NCI-H146 (cell line): ENCODE measurements at regions not wholly inside any gene's neighbourhood (a gene's known extent, or its start where the extent isn't known, plus 50 kb on each side); places are given as distances from the start of the nearest gene placed in this dataset.

Experiments used
- DNase-seq: peaks from one replicate; lab custom pipeline; 2025; lab: John Stamatoyannopoulos, UW

DNA sequence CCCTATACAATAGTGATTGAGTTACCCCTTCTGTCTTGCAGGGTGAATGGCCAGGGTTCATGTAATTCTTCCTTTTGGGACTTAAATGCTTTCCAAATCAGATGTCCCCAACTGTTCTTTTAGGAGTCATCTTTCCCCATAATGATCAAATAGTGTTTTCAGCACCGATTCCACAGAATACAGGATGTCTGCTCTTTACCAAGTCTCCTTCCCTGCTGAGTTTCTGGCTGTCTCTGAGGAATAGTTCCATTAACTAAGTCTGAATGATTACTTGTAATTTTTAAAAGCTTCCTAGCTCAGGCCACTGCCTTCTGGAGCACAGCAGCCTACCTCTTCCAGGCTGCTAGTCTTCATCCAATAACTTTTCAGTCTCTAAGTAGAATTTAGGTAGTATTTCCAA is 630.7 kb upstream of the ZNF608 start:
- no peak for DNase-seq

DNA sequence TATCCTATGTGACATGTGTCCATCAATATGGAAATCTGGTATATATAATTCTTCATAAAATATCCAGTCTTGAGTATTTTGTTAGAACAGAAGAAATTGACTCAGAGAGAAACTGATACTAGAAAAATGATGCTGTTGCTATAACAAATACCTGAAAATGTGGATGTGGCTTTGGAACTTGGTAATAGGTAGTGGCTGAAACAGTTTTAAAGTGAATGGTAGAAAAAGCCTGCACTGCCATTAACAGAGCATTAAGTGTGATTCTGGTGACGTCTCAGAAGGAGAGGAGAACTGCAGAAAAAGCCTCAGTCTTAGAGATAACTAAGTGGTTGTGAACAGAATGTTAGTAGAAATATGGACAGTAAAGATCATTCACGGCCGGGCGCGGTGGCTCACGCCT is 634.9 kb upstream of the ZNF608 start:
- no peak for DNase-seq

DNA sequence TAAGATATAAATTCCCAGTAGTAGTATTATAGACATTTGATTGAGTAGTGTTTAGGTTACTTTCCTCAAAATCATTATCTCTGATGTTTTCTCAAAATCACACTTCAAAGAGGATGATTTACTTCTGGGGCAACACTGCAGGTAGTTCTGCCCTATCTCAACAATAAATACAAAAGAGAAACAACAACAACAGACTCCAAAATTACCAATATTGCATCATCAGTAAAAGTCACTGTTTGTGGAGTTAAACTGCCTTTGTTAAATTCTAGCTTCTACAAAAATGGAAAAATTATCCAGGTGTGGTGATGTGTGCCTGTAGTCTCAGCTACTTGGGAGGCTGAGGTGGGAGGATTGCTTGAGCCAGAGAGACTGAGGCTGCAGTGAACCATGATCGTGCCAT is 637.6 kb upstream of the ZNF608 start:
- DNase-seq = no peak

DNA sequence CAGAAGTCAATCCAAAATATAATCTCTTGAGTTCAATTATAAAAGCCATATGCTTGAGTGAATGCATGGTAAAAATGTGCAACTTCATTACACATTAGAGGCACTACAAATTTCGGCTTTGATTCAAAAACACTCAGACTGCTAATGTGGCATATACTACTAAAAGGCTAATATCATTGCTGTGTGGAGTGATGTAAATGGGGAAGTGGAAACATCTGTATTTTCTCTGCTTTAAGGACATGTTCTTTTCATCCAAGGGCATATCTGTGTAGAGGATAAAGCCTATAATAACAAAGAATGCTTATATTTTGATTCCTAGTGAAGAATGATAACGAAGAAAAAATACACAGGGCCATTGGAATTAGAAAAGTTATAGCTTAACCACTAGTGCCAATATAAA is 643.9 kb upstream of the ZNF608 start:
- no peak for DNase-seq

DNA sequence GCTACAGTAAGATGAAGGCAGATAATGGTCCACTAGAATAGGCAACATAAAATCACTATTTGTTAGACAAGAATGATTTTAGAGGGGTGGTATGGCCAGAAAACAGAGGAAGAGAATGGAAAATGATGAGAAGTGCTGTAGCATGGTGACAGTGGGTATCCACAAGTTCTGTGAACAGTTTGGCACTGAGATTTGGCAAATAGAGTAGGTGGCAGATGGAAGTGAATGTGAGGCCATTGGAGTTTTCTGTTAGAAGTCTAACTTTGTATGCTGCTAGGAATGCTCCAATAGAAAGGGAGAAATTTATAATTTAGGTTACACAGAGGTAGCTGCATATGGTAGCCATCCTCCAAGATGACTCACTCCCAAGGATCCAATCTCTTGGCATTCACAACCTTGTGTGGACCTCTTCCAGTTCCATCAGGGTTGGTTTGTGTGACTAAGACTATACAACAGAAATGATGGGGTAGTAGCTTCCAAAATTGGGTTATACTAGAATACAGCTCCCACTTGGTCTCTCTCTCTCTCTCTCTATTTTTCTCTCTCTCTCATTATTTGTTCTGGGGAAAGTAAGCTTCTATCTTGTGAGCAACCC is 646.9 kb upstream of the ZNF608 start:
- DNase-seq = no peak

DNA sequence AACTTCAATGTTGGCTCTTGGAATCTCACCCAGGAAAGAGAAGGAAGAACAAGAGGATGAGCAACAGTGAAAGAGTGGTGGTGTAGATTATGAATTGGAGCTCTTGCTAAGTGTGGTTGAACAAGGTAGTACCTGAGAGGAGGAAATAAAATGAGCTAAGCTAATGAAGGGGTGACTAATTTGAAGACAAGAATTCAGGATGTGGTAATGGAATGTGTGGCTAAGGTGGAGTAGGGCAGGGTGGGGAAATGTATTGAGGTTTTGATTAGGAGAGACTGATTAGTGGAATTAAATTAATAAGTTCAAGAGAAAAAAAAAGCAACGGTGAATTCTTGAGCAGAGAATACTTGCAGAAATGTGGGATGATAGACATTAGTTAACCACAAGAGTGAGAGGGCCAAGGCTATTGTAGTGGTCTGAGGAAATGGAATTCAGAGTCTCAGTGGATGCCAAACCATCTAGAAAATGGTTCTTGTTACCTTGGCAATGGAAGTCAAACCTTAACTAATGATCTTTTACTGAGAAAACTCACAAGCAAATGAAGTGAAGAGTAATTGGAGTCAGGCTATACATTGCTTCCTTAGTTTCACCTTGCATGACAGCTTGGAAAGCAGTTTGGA is 648.3 kb upstream of the ZNF608 start:
- DNase-seq = no peak

DNA sequence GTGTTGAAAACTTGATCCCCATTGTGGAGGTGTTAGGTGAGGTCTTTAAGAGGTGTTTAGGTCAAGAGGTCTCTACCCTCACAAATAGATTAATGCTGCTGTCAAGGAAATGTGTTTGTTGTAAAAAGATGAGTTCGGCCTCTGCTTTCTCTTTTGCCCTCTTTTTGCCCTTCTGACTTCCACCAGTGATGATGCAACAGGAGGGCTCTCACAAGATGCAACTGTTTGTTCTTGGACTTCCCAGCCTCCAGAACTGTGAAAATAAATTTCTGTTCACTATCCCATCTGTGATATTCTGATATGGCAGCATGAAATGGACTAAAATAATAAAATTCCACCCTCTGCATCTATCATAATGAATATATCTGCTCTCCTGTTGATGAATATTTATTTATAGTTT is 650.0 kb upstream of the ZNF608 start:
- no peak for DNase-seq

DNA sequence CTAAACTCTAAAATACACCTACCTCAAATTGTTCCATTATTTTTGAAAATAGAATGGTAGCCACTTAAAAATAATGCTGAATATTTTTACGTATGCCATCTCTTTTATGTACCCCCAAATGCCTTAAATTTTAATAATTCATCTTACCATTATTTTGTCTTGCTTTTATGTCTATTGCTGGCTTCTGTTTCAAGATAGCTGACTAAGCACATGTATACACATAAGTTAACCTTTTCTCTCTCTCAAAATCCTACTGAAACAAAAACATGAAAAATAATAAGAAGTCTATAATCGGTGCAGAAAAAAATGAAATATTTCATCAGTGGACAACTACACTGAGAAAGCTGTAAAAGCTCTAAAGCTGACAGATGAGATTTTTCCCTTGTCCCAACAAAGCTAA is 652.0 kb upstream of the ZNF608 start:
- DNase-seq = no peak

DNA sequence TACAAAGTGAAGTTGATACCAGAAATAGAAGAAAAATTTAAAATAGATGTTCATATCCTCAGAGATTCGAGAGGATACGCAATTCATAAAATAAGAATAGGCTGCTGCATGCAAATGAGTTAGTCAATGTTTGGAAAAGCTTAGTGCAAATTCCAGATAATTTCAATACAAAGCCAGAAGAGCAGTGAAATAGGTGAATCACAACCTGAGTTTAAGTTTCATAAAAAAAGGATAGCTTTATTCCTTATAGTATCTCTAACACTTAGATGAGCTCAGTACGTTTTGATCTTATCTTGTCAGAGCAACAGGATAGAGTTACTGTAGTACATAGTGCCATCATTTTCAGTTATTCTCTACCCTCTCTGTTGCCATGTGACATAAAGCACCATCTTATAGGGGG is 653.4 kb upstream of the ZNF608 start:
- DNase-seq = no peak

DNA sequence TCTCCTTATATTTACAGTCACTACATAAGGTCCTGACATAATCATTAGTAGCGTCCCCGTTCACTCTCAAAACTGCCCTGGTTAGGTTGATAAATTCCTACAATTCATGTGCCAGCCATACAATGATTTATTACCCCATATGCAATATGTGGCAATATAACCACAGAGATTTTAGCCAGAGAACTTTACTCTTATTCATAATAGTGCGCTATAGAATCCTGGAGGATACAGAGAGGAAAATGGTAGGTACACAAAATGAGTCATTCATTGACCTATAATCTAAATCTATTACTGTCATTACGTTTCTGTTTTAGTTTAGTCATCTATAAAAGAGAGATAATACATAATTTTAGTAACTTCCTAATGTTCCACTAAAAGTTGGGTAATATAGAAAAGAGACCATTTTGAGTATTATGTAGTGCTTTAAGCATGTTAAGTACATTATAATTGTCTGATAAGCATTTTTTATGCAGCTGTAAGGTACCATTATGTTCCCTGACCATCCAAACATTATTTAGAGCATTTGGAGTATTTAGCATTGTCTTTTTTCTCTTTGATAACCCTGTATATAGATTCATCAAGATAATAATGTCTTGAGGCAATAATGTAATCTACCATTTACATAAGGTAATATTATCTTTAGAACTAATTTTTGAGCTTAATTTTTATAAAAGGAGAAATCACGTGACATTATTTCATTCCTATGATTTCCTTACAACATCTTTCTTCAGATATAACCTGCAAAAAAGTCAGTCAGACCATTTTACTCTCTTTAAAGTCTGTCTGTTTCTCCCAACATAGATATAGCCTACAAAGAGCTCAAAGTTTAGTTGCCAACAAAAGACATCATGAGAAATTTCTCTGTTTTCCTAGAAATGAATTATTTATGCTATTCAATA is 655.5 kb upstream of the ZNF608 start:
- DNase-seq = no peak

DNA sequence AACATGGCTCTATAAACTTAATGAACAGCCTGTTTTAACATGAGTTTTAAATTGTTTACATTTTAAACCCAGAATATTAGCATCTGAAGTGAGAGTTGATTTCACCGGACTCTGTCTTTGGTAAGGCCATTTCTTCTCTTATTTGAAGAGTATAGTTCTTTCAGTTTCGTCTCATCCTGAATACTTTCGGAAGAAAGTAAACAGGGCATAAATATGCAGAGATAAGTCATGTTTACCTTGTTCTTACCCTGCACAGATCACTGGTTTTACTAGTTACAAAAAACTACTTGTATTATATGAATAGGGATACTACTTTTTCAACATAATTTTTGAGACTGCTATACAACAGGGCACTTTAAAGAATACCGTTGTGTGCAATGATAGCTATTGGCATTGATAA is 656.3 kb upstream of the ZNF608 start:
- DNase-seq = no peak

DNA sequence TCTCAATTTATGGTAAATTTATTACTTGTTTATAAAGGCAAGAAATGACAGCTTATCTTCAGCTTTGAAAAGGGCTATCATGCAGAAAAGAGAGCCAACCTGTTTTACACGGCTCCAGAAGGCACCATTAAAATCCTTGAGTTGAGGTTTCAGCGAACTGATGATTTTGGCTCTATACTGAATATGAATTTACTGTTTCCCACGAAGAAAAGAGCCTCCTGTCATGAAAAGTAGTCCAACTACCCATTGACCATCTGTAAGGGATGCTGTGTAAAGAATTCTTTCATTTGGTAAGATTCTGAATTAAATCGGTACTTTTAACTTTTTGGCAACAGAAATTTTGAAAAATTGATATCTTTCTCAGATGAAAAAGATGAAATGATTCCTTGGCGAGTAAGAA is 657.6 kb upstream of the ZNF608 start:
- DNase-seq = no peak

DNA sequence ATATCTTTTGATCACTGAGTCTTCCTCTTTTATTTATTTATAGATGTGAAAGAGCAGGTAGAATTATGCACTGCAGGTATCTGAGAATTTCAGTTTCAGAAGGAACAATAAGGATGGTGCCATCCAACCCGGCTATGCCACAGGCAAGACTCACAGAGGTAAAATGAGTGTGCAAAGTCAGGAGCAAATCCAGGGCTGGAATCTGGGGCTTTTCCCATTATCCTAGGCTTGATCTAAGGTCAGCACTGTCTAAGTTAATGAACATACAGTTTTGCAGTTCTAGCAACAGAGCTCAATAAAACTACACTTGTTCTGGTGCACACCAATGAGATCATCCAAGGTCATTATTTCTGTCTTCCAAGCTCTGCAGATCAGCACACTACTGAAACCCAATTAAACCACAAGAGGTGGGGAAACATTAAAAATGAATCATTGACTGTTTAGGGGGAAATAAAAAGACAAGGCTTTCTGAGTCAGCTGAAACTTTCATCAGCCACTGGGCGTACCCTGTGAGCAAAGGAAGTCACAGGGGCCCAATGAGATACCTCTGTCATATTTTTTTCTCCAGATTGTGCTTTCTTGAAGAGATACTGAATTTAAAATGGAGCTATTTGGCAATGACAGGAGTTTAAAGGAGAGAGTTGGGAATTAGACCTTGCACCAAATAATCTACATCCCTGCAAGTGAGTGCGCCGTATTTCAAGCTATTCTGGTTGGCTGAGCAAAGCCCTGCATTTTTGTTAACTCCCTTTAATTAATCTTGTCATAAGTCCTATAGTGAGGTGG is 662.2 kb upstream of the ZNF608 start:
- DNase-seq = no peak

DNA sequence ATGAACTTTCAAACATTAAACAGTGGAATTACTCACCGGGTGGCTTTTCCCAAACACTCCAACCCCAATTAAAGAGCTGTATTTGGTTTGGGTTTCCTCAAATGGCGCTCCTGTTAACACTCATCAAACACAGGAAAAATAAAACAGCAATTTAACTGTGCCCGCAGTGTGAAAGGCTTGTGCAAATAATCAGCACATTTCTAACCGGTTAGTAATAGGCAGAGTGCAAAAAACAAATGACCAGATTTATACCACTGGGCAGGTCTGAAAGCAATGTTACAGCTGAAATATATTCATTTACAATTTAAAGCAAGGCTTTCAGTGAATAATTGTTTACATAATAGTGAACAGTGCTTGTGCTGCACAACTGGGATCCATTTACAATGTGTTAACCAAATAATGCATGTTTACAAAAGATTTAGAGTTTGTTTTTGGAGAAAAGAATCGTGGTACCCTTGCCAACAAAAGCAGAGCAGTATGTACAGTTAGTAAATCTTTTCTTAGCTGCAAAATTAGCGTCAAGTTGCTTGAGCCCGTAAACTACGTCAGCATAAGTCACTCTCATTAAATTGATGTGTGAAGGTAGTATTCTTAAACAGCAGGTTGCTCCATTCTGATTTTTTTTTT is 662.9 kb upstream of the ZNF608 start:
- peak; percentile 78 for DNase-seq

DNA sequence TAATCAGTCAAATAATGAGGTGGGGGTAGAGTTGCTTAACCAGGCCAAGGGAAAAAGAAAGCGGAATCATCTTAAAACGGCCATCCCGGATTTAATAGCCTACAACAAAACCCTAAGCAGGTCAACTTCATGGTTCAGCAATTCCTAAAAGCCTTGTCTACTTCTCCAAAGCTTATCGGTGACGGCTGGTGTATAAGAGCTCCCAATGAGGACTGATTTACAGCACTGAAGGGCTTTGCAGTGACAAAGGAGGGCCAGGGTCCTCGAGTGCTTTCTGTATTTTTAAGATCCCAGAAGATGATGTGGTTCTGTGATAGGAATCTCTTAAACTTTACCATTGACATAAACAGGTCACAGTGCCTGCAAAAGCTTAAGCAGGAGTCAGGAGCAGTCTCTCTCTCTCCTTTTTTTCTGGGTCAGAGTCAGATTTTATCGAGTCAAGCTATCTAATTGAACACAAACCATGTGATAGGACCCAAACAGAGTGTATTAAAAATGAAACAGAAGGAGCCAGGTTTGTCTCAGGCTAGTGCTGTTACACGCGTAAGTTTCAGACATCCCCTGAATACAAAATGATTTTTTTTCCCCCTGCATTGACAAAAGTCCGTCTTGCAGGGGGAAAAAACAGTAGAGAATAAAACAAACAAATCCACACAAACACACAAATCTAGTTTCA is 663.6 kb upstream of the ZNF608 start:
- DNase-seq = peak; percentile 53

DNA sequence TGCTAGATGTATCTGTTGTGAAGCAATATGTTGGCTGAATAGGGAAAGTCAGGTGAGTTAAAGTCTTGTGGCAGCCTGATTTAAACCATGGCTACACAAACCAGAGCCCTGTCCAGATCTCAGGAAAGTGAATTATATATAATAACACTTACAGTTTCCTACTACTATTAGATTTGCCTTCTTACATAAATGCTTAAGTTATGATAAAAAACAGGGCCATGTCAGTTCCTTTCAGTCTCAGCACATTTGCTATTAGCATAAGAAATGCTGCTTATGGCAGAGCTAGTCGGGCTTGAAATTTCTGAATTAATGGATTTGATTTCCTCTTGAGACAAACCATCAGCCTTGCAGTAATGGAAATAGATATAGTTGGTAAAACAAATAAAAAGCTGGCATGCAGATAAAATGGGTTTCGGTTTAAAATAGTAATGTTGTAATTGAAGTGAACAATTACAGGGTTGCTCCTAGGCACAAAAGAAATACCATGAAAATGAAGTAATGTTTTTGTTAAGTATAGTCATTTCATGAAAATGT is 664.2 kb upstream of the ZNF608 start:
- no peak for DNase-seq

DNA sequence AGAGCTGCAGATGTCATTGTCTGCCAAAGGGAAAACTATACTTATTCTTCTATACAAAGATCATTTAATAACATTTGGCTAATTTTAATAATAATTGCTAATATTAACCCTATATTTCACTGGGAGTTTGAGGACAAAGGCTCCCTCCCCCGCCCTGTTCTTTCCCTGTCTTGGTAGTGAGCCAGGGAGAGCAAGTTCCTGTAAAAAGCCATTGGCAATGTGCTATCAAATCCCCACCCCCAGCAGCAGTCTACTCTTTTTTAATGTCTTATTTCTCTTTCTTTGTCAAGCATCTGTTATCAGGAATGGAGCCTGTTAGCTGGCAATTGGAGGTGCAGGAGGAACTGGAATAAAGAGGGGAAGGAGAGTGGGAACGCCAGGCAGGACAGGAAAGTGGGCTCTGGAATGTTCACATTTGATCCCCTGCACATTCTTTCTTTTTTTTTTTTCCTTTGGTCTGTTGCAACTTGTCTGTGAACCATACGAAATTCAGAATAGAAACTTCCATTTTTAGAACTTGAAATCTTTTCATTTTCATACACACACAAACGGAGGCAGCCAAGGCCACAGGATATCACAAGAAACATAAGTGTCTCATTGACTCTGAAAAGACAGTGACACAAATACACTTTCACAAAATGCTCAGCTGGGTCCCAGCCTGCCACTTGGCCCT is 664.8 kb upstream of the ZNF608 start:
- no peak for DNase-seq

DNA sequence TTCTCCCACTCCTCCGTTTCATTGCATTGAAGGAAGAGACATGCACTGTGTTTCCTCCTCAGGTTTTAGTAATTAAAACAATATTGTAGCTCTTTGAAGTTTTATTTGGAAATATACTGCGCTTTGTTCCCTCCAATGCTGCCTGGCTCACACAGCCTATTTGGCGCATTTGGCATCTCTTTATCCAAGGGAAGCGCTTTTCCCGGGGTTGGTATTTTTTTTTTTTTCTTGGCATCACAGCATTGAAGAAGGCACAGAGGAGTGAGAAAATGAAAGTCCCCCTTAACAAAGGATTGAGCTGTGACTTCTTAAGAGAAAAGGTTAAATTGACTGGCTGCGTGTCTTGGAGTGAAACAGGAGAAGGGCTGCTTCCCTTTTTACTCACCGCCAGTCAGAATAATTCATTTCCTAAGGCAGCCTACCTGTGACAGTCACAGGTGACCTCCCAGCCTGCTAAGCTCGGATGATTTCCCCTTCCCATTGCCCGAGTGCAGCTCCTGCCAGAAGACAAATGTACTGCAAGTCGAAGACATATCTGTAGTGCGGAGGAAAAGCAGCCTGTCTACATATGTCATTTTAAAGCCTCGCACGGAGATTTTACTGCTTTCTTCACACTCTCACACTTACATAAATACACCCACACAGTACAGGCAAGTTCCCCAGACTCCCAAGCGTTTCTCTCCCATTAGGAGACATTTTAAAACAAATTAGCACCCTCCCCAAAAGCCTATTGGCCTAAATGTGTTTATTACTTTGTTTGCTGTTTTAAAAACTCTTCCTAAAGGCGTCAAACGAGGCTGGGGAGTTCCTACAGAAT is 665.5 kb upstream of the ZNF608 start:
- peak; percentile 35 for DNase-seq

DNA sequence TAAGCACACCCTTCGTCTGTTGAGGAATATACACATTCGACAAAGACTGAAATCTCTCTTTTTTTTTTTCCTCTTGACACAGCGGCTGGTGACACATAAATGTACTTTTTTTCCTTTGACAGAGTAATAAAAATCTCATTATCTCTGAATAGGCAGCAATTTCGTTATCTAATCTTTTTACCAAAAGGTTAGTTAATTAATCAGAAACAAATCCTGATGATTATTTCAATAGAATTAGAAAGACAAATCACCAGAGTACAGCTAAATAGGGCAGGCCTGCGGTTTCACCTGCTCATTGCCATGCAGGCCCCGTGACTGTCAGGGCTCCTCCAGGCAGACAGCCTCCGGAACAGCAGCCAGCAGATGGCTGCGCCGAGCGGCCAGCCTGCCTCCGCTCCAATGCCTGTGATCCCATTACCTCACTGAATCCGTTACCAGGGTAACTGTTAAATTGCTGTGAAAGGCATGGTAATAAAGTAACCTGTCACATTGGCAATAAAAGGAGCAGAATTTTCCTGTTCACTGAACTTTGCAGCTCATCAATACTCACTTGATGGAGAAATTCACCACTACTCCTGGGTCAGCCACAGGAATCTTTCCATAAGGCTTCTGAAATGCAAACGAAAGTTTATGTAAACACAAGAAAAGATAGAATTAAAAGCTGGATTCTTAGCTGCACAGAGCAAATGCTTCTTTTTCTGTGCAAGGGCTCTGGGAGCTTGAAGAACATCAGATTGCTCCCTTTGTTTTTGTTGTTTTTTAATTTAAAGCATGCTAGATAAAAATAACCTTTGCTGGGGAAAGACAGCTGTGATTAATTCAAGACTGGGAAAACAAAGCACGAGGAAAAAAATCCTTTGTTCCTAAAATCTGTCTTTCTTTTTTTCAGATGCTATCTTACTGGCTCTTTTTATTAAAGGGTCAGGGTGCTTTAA is 666.4 kb upstream of the ZNF608 start:
- peak; percentile 91 for DNase-seq
